Retina (tissue), 1 donor: ENCODE measurements at regions not wholly inside any gene's neighbourhood (a gene's known extent, or its start where the extent isn't known, plus 50 kb on each side); places are given as distances from the start of the nearest gene placed in this dataset.
"Not testable (repeated sequence)": the region's sequence is repeated elsewhere in the genome, so short reads cannot be mapped to it uniquely, and the experiment has no call there.

Experiments used
- DNase-seq: peaks from one replicate; pipeline ENCODE4 v3.0.0-alpha.2; 2016

DNA sequence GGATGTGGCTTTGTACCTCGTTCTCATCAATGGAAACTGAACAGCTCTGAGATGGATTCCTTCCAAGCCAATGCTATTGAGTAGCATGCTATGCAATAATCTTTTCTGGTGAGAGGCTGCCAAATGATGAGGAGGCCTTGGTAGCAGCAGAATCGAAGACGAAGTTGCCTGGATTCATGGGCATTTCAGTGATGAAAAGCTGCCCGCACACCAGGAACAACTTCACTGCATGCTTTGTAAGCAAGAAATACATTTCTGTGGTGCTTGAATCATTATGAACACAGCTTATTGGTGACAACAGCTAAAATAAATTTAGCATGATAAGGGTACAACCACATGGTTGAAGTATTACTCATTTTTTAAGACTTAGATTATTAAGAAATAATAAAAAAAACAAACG is 246.8 kb upstream of the ROBO1 start:
- DNase-seq, result no peak

DNA sequence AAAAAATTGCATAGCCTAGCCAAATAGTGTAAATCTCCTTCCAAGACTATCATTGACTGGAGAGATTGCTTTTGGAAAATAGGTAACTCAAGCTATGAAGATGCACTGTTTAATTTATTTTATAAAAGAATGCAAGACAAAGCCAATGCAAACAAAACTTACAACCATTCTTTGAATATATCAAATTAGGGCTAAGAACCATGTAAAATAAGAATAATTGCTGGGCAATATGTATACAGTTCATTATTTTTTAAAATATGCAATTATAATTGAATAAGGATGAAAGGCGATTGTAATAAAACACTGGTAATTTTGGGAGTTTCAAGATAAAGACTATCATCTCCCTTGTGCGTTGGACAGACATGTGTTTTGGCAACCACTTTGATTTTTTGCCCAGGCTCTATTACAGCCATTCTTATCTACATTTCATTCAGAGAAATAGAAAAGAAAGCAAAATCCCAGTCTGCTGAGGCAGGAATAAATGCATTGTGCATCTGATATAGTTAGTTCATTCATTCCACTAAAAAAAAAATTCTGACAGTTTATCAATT is 242.3 kb upstream of the ROBO1 start:
- DNase-seq, result no peak

DNA sequence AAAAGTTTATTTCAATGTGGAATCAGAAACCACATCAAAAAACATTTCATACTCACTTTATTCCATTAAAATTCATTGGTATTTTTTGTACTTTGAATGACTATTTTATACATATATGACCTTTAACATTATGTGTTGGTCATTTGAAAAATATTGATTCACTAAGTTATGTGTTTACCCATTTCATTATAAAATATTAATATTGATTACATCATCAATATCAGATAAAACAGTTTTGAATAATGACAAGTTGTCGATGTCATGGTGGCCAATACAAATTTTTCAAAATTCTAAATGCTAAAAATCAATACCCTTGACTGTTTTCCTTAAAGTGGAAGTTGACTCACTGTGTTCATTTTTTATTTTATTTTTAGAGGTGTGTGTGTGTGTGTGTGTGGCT is 239.7 kb upstream of the ROBO1 start:
- DNase-seq, result no peak

DNA sequence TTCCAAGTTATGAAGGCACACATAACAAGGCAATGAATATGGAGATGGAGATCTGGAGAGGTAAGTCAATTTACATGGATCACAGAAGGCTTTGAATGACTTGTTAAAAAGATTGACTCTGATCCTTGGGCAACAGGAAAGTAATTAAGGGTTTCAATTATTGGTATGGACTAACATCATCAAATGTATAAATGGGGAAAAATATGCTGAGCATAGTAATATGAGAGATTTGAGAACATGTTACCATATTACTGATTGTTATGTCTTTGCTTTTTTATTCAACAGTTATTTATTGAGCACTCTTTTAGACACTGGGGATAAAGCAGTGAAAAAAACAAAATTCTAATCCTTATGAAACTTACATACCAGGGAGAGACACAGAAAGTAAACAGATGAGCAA is 238.5 kb upstream of the ROBO1 start:
- DNase-seq, result no peak

DNA sequence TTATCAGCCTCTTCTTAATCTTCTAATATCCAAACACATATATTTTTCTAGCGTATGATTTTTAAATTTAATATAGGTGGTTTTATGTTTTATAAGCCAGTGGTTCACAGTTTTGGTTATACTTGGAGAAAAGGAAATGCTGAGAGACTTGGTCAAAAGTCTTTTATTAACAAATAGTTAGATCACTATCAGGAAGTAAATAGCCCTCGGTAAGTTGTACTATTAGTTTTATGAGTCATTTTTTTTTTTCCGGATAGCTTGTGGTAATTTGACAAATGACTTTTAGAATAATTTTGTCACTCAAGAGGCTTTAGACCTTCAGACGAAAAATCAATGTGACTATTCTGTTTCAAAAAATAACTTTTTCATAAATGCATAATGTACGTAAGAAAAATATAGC is 232.2 kb upstream of the ROBO1 start:
- DNase-seq, result no peak

DNA sequence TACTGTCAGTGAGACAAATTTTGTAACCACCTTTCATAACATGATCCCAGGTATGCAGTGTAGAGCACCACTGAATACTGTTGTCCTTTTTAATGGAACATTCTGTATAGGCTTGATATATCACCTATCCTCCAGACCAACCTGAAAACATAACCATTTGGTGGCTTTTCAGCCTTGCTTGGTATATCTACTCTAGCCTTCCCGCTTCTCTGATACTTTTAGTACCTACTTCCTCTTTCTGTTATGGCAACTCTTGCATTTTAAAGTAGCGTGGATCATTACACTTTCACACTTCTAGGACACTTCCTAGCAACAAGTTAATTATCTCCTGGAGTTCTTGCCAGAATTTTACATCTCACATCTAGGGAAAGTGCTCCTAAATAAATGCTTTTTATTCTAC is 226.6 kb upstream of the ROBO1 start:
- DNase-seq, result no peak

DNA sequence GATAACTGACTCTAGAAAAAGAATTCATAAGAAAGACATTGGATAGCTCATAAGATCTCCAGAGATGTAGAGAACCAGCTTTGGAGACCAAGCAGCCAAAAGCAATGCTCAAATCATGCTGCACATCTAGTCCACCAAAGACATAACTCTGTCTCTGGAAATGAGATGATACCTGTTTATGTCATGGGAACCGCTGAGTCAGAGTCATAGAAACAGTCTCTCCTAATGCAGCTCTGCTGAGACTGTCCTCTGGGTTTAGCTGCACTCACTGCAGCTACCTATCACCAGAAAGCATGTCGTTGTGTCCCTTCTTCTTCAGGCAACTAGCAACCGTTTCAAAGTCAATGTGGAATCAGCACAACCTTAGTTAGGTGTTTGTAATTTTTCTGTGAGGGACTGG is 218.5 kb upstream of the ROBO1 start:
- DNase-seq, result no peak

DNA sequence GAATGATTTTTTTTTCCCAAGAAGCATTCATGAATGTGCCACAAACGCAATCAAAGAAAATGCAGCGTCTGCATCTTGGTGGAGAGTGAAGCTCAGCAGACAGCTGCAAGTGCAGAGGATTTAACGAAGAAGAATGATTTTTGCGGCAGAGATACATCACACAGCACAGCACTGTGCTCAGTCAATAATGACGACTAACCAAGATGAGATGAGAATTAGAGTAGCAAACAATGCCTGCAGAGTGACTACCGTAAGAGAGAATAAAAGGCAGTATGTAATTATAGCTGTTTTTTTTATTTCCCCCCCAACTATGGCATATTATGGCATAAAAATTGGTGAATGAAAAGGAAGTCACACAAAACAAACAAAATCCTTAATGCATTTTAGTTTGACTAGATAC is 218.0 kb upstream of the ROBO1 start:
- no peak for DNase-seq

DNA sequence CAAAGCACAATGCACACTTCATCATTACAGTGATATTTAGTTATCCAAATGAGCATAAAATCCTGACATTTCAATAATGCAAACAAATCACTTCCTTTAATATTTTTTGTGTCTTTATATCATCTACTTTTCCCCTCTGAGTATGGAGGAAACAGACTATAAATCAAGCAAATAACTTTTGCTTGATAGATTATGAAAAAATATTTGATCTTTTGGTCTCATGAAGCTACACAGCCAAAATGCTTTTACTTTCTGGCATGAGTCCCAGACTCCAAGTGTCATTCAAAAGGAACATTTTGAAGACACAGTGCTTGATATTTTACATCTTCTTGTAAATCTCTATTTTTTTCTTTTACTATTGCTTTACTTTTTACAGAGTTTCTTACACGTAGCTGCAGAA is 215.3 kb upstream of the ROBO1 start:
- no peak for DNase-seq

DNA sequence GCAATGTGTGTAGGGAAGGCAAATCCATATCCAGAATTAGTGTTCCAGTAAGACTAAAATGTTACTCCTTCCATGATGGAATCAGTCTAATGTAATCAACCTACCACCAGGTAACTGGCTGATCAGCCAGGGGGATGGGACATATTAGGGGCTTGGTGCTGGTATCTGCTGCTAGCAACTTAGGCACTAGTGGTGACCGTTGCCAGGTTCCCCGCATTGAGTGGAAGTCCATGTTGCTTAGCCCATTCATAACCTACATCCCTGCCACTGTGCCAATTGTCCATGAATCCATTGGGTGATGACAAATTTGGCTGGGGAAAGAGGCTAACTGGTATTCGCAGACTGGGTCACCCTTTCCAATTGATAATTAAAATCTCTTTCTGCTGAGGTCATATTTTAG is 212.2 kb upstream of the ROBO1 start:
- no peak for DNase-seq

DNA sequence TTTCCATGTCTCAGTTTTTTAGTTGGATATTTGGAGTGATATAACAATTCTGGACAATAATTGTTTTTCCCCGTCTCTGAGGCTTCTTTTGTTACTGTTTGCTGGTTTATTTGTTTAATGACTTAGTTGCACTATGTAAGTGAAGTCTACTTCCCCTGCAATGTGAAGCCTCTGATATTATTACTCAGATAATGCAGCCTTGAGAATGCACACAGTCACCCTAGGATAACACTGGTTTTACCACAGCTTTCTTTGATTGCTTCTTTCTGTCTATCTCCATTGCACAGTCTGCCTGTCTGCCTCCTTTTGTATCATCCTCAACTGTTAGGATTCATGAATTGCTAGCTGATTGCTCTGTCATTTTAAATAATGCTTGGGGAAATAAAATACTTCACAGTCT is 208.7 kb upstream of the ROBO1 start:
- DNase-seq, result no peak

DNA sequence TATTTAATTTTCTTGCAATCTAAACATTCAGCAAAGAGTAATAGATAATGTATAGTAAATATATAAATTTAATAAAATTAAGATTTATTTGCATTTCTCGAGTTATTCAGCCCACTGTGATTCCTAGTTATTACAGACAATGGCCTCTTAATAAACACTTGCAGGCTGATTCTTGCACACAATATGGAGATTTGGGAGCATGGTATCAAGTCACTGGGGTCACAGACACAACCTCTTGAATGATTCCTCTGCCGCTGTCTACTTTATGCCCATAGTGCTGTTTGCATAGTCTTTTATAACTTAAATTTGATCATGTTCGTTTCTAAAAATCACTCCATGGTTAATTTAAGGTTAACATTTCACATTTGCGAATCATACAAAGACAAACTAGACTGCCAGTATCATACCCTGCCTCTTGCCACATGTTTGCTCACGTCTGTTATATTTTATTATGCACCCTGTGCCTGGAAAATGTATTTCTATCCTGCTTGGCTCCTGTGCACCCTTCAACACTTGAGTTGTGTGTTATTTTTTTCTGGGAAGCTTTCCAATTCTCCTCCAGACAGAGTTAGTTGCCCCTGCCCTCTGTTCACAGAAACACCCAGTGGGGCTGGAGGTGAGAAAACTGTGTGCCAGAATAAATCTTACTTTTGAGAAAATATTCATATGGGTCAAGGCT is 206.3 kb upstream of the ROBO1 start:
- no peak for DNase-seq

DNA sequence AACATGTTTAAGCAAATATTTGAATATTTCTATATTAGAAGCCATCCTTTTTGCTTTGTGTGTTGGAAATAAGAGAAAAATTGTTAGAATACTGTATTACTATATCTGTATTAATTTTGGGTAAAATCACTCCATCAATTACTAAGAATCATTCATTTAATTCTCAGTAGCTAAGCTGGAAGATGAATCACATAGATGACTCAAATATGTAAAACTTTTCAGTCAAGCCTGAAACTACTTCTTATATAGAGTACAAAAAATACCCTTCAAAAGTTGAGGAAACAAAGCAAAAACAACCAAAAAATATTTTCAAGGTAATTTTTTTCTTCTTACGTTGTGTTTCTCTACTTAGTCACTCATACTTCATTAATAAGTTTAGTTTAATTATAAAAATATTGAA is 205.7 kb upstream of the ROBO1 start:
- DNase-seq, result no peak

DNA sequence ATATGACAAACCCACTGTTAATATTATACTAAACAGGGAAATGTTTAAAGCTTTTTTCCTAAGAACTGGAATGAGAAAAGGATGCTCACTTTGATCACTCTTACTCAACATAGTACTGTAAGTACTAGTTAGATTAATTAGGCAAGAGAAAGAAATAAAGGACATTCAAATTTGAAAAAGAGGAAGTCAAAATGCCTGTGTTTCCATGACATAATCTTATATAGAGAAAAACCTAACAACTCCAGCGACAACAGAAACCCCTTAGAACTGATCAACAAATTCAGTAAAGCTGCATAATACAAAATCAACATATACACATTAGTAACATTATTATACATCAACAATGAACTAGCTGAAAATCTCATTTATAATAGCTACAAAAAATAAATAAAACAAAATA is 200.6 kb upstream of the ROBO1 start:
- no peak for DNase-seq

DNA sequence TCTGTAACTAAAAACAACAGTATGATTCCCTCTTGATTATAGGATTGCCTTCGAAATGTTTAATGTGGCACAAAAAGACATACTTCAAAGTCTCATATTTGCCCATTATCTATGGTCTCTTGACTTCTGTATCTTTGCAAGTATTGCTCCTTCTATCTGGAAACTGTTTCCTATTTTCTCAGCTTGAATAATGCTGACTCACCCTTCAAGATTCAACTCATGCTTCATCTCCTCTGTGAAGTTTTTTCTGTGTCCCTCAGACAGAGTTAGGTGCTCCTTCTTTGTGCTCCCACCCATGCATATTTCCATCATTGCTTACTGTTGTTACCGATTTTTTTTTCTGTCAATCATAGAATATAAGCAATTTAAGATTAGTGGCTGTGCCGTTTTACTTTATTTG is 192.8 kb upstream of the ROBO1 start:
- no peak for DNase-seq

DNA sequence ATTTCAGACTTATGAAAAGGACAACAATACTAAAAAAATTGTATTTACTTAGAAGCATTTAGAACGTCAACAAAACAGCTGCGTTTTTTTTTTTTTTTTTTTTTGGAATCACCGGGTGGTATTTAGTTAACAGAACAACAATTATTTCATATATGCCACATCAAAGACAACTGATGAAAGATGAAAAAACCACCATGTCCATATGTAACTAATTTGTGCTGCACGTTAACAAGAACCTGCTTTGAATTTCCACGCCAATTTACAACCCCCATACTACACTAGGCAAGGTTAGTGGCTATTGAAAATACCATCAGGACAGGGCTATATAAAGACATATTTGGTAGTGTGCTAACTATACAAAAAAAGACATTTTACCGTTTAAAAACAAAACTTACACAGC is 189.3 kb upstream of the ROBO1 start:
- DNase-seq, result no peak

DNA sequence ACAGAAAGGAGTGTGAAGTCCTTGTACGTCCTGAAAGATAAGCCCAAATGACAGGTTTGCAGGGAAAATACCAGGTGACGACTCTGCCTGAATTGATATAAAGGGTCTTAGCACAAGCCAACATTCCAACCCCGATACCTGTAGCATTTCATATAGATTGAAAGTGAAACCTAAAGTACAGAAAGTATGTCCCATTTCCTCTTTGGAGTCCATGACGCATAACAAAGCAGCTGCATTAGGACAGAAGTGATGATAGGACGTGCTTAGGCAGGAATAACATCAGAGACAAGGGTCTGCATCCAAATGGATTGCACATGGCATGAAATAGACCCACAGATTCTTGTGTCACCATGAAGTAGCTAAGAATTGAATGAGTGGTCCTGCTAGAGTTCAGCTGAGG is 187.0 kb upstream of the ROBO1 start:
- no peak for DNase-seq

DNA sequence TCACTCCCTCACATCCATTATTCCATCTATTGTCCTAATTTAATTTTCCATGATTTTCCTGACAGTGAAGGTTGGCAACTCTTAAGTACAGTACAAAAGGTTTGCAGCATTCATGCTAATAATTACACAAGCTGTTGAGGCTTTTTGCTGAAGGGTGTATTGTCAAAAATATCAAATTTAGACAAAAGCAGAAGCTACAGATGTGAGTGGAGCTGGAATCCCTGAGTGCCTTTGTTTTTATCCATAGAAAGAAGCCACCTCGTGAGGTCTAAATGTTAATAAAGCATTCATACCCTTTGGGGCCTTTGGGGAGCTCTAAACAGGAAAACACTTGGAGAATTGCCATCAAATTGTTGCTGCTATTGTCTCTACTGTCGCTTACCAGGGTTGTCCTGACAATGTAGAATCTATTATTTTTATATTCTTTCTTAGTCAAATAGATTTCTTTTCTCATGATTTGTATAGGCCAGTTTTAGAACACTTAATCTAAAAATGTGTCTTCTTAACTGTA is 185.8 kb upstream of the ROBO1 start:
- DNase-seq, result no peak

DNA sequence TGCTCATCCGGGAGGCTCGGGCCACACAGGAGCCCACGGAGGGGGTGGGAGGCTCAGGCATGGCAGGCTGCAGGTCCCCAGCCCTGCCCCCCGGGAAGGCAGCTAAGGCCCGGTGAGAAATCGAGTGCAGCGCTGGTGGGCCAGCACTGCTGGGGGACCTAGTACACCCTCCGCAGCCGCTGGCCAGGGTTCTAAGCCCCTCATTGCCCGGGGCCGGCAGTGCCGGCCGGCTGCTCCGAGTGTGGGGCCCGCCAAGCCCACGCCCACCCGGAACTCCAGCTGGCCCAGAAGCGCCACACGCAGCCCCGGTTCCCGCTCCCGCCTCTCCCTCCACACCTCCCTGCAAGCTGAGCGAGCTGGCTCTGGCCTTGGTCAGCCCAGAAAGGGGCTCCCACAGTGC is 183.6 kb upstream of the ROBO1 start:
- DNase-seq, result not testable (repeated sequence)

DNA sequence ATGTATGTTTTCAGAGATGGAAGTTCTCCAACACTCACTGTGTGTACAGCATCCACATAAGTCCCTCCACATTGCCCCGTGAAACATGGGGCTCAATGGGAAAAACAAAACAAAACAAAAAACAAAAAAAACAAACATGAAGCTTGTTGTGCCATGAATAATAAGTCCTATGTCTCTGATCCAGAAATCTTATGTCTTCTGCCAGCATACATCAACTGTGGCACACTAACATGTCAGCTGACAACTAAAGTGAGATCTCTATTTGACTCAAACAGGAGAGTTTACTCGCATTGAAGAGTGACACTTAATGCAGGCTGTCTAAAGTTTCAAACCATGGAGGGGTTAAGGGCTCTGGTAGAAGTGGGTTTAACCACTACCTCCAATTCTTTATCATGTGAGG is 180.2 kb upstream of the ROBO1 start:
- DNase-seq, result no peak

DNA sequence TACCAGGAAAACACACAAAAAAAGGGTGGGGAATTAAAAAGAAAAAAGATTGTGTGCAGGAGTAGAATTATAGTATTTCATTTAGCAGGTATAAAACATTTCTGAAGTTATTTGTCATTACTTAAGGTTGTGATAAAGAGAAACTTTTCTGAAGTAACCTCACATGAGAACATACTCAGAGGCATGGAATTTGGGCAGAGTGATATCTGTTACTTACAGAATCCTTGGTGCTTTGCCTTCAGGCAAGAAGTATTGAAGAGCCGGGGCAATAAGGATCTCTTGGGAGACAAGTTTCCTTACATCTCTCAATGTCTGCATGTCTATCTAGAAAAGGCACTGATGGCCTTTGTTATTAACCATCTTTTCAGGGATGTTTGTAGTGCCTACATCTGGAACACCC is 179.7 kb upstream of the ROBO1 start:
- DNase-seq, result no peak

DNA sequence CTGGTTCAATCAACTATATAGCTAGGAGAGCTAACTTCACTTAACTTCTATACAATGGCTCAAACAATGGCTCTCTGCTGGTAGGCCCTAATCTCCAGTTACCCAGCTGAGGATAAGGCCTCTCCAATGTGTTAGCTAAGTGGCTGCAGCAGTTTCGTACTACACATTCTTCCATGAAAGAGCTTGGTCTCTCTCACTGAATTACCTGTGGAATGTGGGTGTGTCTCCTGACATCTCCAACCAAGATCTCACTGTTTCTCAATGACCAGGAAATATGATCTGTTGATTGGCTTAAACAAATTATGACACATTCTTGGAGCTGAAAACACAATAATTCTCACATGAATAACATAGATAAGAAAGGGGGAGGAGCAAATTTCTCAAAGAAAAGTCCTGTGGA is 169.8 kb upstream of the ROBO1 start:
- DNase-seq, result no peak

DNA sequence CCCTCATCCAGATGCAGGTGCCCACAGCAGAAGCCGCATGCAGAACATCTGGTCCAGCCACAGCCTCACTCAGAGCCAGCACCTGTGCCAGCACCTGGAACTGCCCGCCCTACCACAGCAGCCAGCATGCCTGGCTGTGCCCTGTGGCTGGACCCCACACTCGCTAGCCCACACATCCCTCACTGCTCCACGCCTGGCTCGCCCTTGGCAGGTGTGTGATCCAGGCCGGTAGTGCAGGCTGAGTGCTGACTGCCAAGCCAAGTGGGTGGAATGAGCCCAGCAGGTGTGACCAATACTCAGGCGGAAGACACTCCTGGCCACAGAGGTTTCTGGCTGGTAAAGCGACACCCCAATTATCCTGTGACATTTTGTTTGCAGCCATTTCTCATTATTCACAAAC is 162.4 kb upstream of the ROBO1 start:
- no peak for DNase-seq

DNA sequence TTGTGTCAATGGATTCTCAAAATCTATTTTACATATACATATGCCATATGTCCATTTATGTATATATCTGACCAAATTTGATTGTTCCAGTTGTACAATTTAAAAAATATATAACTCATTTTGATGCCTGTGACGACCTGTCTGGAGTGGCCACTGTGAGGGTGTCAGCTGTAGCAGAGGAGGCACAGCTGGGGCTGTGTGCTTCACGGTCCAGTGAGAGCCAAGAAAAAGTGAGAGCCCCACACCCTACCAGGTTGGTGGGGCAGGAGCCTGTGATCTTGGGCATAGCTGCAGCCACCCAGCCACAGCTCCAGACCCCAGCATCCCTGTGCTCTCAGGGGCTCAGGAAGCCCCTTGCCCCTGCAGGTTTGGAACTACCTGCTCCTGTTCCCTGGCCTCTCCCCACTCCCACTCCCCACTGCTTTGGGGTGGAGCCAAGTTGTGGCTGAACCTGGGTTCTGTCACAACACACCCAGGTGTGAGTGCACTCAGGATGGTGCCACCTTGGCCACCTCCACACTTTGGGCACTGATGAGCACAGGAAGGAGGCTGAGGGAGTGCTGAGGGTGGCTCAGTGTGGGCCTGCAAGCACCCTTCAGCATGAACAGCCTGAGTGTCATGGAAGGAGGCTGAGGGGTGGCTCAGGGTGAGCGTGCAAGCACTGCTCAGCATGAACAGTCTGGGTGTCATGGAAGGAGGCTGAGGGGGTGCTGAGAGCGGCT is 161.1 kb upstream of the ROBO1 start:
- DNase-seq, result no peak

DNA sequence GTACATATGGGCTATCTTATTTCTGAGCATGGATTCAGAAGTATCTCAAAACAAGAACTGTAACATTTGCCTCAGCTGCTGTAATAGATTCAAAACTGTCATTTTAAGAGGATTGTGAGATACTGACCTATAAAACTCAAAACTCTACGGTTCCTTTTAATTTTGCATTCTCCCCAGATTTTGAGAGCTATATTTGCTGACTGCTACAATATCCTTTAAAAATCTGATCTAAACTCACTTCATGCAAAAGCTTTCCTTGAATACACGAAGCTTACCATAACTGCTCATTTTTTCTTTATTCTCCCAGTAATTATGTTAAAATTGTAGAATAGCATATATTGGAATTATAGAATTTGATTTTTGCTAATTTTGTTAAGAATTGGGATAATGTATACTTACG is 158.7 kb upstream of the ROBO1 start:
- DNase-seq, result no peak
